ENCODE measurements at regions not wholly inside any gene's neighbourhood (a gene's known extent, or its start where the extent isn't known, plus 50 kb on each side); places are given as distances from the start of the nearest gene placed in this dataset.

DNA sequence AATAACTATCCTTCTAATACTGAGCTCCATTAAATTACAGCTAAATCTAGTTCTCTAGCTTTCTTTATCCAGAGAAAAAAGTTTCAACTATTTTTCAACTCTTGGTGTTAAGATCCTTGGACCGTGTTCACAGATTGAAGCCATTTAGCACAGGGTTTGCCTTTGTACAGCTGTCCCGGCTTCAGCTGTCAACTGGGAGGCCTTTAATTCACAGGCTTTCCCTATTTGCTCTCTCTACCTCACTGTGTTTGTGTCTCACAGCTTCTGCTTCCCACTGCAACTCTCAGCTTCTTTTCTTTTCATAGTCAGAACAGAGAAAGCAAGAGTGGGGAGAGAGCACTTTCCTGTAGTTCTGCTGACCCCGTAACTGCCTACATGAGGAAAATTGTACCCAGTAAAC lies 76.9 kb upstream of the SMAD1 start:
- BruUV-seq (replicated peaks): no TSS peak
- CTCF ChIA-PET: no interaction called here
- no peak for ATAC-seq
- no peak overlapping the region for H3K27ac ChIP-seq (ENCODE audit: low read length)
- intact Hi-C loops (cut with micrococcal nuclease): no loop called here
- TF ChIP-seq, protein P1, sequence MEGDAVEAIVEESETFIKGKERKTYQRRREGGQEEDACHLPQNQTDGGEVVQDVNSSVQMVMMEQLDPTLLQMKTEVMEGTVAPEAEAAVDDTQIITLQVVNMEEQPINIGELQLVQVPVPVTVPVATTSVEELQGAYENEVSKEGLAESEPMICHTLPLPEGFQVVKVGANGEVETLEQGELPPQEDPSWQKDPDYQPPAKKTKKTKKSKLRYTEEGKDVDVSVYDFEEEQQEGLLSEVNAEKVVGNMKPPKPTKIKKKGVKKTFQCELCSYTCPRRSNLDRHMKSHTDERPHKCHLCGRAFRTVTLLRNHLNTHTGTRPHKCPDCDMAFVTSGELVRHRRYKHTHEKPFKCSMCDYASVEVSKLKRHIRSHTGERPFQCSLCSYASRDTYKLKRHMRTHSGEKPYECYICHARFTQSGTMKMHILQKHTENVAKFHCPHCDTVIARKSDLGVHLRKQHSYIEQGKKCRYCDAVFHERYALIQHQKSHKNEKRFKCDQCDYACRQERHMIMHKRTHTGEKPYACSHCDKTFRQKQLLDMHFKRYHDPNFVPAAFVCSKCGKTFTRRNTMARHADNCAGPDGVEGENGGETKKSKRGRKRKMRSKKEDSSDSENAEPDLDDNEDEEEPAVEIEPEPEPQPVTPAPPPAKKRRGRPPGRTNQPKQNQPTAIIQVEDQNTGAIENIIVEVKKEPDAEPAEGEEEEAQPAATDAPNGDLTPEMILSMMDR (conservative IDR thresholded peaks at IDR 0.05; ENCODE audit: low read depth, low read length): no peak
- TF ChIP-seq EZH2phosphoT487 (IDR thresholded peaks at IDR 0.05; ENCODE audit: borderline replicate concordance, low read length) (no peak), EZH2 (IDR thresholded peaks at IDR 0.05; ENCODE audit: low read length, unreplicated experiment) (no peak)
- no peaks in the 10 kb centered on the region for H3K9me3 ChIP-seq (ENCODE audit: low read length)
- H2AFZ ChIP-seq (ENCODE audit: low read length): no peak overlapping the region
- H3K9me2 ChIP-seq (replicated peaks; ENCODE audit: low read length): no peaks in the 10 kb centered on the region
- no peaks in the 10 kb centered on the region for H3F3A ChIP-seq (ENCODE audit: low read length, unreplicated experiment)
- H3K4me3 ChIP-seq (ENCODE audit: low read length): no peak overlapping the region
- no peaks in the 10 kb centered on the region for H3K36me3 ChIP-seq (ENCODE audit: low read depth, low read length)
- no peaks in the 10 kb centered on the region for H3K4me1 ChIP-seq (ENCODE audit: insufficient read depth, low read length)
- no peak overlapping the region for H3K4me2 ChIP-seq (ENCODE audit: low read length)
- POLR2A ChIA-PET (ENCODE audit: unreplicated experiment): no interaction called here
- no peaks in the 10 kb centered on the region for H4K20me1 ChIP-seq (ENCODE audit: low read length)
- no peak for DNase-seq
- no peaks in the 10 kb centered on the region for H3K27me3 ChIP-seq (ENCODE audit: low read length)
- no peak overlapping the region for H3K9ac ChIP-seq (ENCODE audit: low read length)
- H3K79me2 ChIP-seq (ENCODE audit: low read length): no peaks in the 10 kb centered on the region

DNA sequence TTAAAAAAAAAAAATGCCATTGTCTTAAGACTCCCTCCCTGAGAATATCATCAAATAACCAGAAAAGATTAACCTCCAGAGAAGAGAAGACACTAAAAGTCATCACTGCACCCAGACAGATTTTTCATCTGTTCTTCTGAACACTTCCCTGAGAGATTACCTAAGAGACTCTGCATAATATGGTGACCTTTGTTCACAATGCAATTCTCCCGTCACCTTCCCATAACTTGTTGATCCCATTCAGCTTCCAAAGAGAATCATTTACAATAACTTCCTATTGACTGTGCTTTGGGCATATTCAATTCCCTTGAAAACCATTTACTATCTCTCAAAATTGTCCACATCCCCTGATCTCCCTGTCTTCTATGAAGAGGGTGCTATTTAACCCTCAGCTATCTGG lies 85.1 kb upstream of the SMAD1 start:
- Histone ChIP-seq H2AFZ (ENCODE audit: low read length) (no peak overlapping the region), H3F3A (ENCODE audit: low read length, unreplicated experiment) (no peaks in the 10 kb centered on the region), H4K20me1 (ENCODE audit: low read length) (no peaks in the 10 kb centered on the region), H3K9me2 (replicated peaks; ENCODE audit: low read length) (no peaks in the 10 kb centered on the region), H3K36me3 (ENCODE audit: low read depth, low read length) (no peaks in the 10 kb centered on the region), H3K79me2 (ENCODE audit: low read length) (no peaks in the 10 kb centered on the region), H3K27ac (ENCODE audit: low read length) (no peak overlapping the region), H3K4me2 (ENCODE audit: low read length) (no peak overlapping the region), H3K4me1 (ENCODE audit: insufficient read depth, low read length) (no peaks in the 10 kb centered on the region), H3K9me3 (ENCODE audit: low read length) (no peaks in the 10 kb centered on the region), H3K9ac (ENCODE audit: low read length) (no peak overlapping the region), H3K27me3 (ENCODE audit: low read length) (no peaks in the 10 kb centered on the region), H3K4me3 (ENCODE audit: low read length) (no peak overlapping the region)
- TF ChIP-seq, protein P1 (conservative IDR thresholded peaks at IDR 0.05; ENCODE audit: low read depth, low read length): no peak
- TF ChIP-seq EZH2phosphoT487 (IDR thresholded peaks at IDR 0.05; ENCODE audit: borderline replicate concordance, low read length) (no peak), EZH2 (IDR thresholded peaks at IDR 0.05; ENCODE audit: low read length, unreplicated experiment) (no peak)
- intact Hi-C loops (cut with micrococcal nuclease): no loop called here
- ChIA-PET CTCF (no interaction called here), POLR2A (ENCODE audit: unreplicated experiment) (no interaction called here)
- no TSS peak for BruUV-seq (replicated peaks)
- DNase-seq (no peak), ATAC-seq (no peak)

GRCh38 chr4:145390571-145390970 lies 91.1 kb upstream of the SMAD1 start:
- BruUV-seq (replicated peaks): no TSS peak
- Histone ChIP-seq H3K27ac (ENCODE audit: low read length) (no peak overlapping the region), H3K4me1 (ENCODE audit: insufficient read depth, low read length) (peaks cover 7% of the 10 kb centered on the region; the same call in 1 of the 2 replicates), H3K4me2 (ENCODE audit: low read length) (no peak overlapping the region), H2AFZ (ENCODE audit: low read length) (no peak overlapping the region), H3K4me3 (ENCODE audit: low read length) (no peak overlapping the region), H3K36me3 (ENCODE audit: low read depth, low read length) (no peaks in the 10 kb centered on the region), H3K9me2 (replicated peaks; ENCODE audit: low read length) (no peaks in the 10 kb centered on the region), H3F3A (ENCODE audit: low read length, unreplicated experiment) (no peaks in the 10 kb centered on the region), H4K20me1 (ENCODE audit: low read length) (no peaks in the 10 kb centered on the region), H3K79me2 (ENCODE audit: low read length) (no peaks in the 10 kb centered on the region), H3K9ac (ENCODE audit: low read length) (no peak overlapping the region), H3K9me3 (ENCODE audit: low read length) (no peaks in the 10 kb centered on the region), H3K27me3 (ENCODE audit: low read length) (peaks cover 8% of the 10 kb centered on the region; the same call in 1 of the 2 replicates)
- TF ChIP-seq, protein P1 (conservative IDR thresholded peaks at IDR 0.05; ENCODE audit: low read depth, low read length): no peak
- TF ChIP-seq EZH2phosphoT487 (IDR thresholded peaks at IDR 0.05; ENCODE audit: borderline replicate concordance, low read length): no peak
- no peak for TF ChIP-seq EZH2 (IDR thresholded peaks at IDR 0.05; ENCODE audit: low read length, unreplicated experiment)
- DNase-seq (no peak), ATAC-seq (no peak)
- intact Hi-C loops (cut with micrococcal nuclease): no loop called here
- ChIA-PET CTCF (no interaction called here), POLR2A (ENCODE audit: unreplicated experiment) (no interaction called here)

Measured in PC-3 (cell line).